ENCODE measurements at regions not wholly inside any gene's neighbourhood (a gene's known extent, or its start where the extent isn't known, plus 50 kb on each side); places are given as distances from the start of the nearest gene placed in this dataset.

DNA sequence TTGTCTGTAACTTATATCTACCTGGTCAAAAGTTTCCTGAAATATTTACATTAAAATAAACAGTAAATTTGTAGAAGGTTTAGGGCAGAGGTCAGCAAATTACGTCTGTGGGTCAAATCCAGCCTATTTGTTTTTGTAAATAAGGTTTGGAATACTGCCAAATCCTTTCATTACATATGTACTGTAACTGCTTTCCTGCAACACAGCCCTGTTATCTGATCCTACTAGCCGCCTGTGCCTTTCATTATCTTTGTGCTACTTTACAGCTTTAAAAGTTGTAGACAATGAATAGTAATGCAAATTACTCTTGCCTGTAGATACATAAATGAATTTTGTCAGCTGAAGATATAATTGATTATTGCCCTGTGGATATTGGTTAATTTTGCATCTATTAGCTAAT, 369.6 kb upstream of the SLC7A11 start:
- Histone ChIP-seq H3K4me3 (ENCODE audit: insufficient read length, low read depth) (no peak overlapping the region), H3K4me1 (ENCODE audit: insufficient read depth, insufficient read length) (no peaks in the 10 kb centered on the region), H3K27me3 (ENCODE audit: insufficient read depth, insufficient read length) (no peaks in the 10 kb centered on the region), H3K36me3 (ENCODE audit: insufficient read depth, insufficient read length, low read length) (no peaks in the 10 kb centered on the region), H3K9me3 (ENCODE audit: insufficient read depth, low read length) (peaks cover 8% of the 10 kb centered on the region; the same call in 1 of the 2 replicates), H3K9ac (ENCODE audit: insufficient read length, low read depth) (no peak overlapping the region)
- TF ChIP-seq SUZ12 (IDR thresholded peaks at IDR 0.05; ENCODE audit: extremely low read depth, insufficient read depth, insufficient read length) (no peak), YY1 (IDR thresholded peaks at IDR 0.05; ENCODE audit: insufficient read depth, insufficient read length) (no peak)
- no peak for DNase-seq (ENCODE audit: low read depth, low spot score)

DNA sequence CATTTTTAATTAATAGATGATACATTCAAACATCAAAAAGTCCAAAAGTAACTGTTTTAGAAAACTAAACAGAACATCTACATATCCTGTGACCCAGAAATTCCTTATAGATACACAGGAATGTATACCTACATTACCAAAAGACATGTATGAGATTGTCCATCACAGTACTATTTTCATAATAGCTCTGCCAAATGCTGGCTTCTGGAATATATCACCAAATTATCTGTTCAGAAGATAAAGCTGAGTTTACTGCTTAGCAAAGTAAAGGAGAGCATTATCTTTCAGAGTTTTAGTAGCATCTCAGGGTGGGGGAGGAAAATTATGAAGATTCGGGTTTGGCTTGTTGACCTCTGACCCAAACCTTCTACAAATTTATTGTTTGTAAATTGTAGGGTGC, 368.9 kb upstream of the SLC7A11 start:
- DNase-seq (ENCODE audit: low read depth, low spot score), result no peak
- Histone ChIP-seq H3K4me1 (ENCODE audit: insufficient read depth, insufficient read length) (no peaks in the 10 kb centered on the region), H3K9ac (ENCODE audit: insufficient read length, low read depth) (no peak overlapping the region), H3K9me3 (ENCODE audit: insufficient read depth, low read length) (peaks cover 8% of the 10 kb centered on the region; the same call in 1 of the 2 replicates), H3K4me3 (ENCODE audit: insufficient read length, low read depth) (no peak overlapping the region), H3K27me3 (ENCODE audit: insufficient read depth, insufficient read length) (no peaks in the 10 kb centered on the region), H3K36me3 (ENCODE audit: insufficient read depth, insufficient read length, low read length) (no peaks in the 10 kb centered on the region)
- no peak for TF ChIP-seq ZNF274 (IDR thresholded peaks at IDR 0.05; ENCODE audit: low read depth, low read length)
- TF ChIP-seq YY1 (IDR thresholded peaks at IDR 0.05; ENCODE audit: insufficient read depth, insufficient read length), result no peak
- TF ChIP-seq SUZ12 (IDR thresholded peaks at IDR 0.05; ENCODE audit: extremely low read depth, insufficient read depth, insufficient read length), result no peak

DNA sequence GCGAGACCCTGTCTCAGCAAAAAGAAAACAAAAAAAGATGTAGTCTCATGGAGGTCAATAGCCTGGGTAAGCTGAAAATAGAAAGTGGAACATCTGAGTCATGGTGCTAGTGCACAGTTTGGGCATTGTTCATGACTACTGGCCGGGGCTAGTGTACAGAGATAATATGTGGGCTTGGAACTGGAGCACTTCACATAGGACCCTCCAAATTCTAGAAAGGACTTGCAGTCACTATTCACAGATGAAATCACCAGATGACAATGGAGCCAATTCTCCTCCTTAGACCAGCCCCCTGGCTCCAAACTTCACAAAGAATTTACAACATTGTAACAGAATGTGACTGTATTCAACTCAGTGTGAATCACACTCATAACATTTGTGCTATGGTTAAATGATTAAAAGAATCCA, 367.8 kb upstream of the SLC7A11 start:
- H3K27me3 ChIP-seq (ENCODE audit: insufficient read depth, insufficient read length), result no peaks in the 10 kb centered on the region
- DNase-seq (ENCODE audit: low read depth, low spot score), result no peak
- H3K4me1 ChIP-seq (ENCODE audit: insufficient read depth, insufficient read length), result no peaks in the 10 kb centered on the region
- TF ChIP-seq ZNF274 (IDR thresholded peaks at IDR 0.05; ENCODE audit: low read depth, low read length) (no peak), SUZ12 (IDR thresholded peaks at IDR 0.05; ENCODE audit: extremely low read depth, insufficient read depth, insufficient read length) (no peak), YY1 (IDR thresholded peaks at IDR 0.05; ENCODE audit: insufficient read depth, insufficient read length) (no peak)
- H3K9me3 ChIP-seq (ENCODE audit: insufficient read depth, low read length), result no peaks in the 10 kb centered on the region
- no peak overlapping the region for H3K4me3 ChIP-seq (ENCODE audit: insufficient read length, low read depth)
- H3K36me3 ChIP-seq (ENCODE audit: insufficient read depth, insufficient read length, low read length), result no peaks in the 10 kb centered on the region
- H3K9ac ChIP-seq (ENCODE audit: insufficient read length, low read depth), result no peak overlapping the region

DNA sequence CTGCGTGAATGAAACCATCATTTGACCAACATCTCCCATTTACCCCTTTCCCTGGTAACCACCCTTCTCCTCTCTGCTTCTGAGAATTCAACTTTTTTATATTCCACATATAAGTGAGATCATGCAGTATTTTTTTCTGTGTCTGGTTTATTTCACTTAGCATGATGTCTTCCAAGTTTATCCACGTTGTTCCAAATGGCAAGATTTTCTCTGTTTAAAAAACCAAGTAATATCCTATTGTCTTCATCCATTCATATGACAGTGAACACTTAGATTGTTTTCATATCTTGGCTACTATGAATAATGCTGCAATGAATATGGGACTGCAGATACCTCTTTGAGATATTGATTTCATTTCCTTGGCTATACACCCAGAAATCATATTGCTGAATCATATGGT, 362.4 kb upstream of the SLC7A11 start:
- DNase-seq (ENCODE audit: low read depth, low spot score), result no peak
- H3K9ac ChIP-seq (ENCODE audit: insufficient read length, low read depth), result no peak overlapping the region
- no peaks in the 10 kb centered on the region for H3K36me3 ChIP-seq (ENCODE audit: insufficient read depth, insufficient read length, low read length)
- H3K9me3 ChIP-seq (ENCODE audit: insufficient read depth, low read length), result peaks cover 6% of the 10 kb centered on the region; the same call in 1 of the 2 replicates
- TF ChIP-seq ZNF274 (IDR thresholded peaks at IDR 0.05; ENCODE audit: low read depth, low read length), result no peak
- TF ChIP-seq YY1 (IDR thresholded peaks at IDR 0.05; ENCODE audit: insufficient read depth, insufficient read length), result no peak
- TF ChIP-seq SUZ12 (IDR thresholded peaks at IDR 0.05; ENCODE audit: extremely low read depth, insufficient read depth, insufficient read length), result no peak
- no peaks in the 10 kb centered on the region for H3K27me3 ChIP-seq (ENCODE audit: insufficient read depth, insufficient read length)
- no peaks in the 10 kb centered on the region for H3K4me1 ChIP-seq (ENCODE audit: insufficient read depth, insufficient read length)
- H3K4me3 ChIP-seq (ENCODE audit: insufficient read length, low read depth), result no peak overlapping the region

DNA sequence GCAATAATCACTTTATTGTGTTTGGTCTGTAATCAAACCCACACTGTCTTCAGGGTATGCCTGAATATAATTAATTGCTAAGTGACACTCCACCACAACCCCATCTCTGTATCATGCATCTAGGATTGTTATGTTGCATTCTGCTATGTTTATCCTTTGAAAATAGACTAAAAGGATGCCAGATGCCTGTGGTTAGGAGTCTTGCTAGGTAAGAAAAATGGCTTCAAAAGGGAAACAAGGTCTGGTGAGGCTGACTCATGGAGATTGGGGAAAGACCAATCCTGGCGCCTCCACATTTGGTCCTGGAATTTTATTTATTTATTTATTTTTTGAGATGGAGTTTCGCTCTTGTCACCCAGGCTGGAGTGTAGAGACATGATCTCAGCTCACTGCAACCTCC, 360.5 kb upstream of the SLC7A11 start:
- Histone ChIP-seq H3K4me3 (ENCODE audit: insufficient read length, low read depth) (no peak overlapping the region), H3K4me1 (ENCODE audit: insufficient read depth, insufficient read length) (no peaks in the 10 kb centered on the region), H3K27me3 (ENCODE audit: insufficient read depth, insufficient read length) (no peaks in the 10 kb centered on the region), H3K9me3 (ENCODE audit: insufficient read depth, low read length) (peaks cover 6% of the 10 kb centered on the region; the same call in 1 of the 2 replicates), H3K9ac (ENCODE audit: insufficient read length, low read depth) (no peak overlapping the region), H3K36me3 (ENCODE audit: insufficient read depth, insufficient read length, low read length) (no peaks in the 10 kb centered on the region)
- TF ChIP-seq ZNF274 (IDR thresholded peaks at IDR 0.05; ENCODE audit: low read depth, low read length), result no peak
- TF ChIP-seq SUZ12 (IDR thresholded peaks at IDR 0.05; ENCODE audit: extremely low read depth, insufficient read depth, insufficient read length), result no peak
- no peak for TF ChIP-seq YY1 (IDR thresholded peaks at IDR 0.05; ENCODE audit: insufficient read depth, insufficient read length)
- no peak for DNase-seq (ENCODE audit: low read depth, low spot score)

DNA sequence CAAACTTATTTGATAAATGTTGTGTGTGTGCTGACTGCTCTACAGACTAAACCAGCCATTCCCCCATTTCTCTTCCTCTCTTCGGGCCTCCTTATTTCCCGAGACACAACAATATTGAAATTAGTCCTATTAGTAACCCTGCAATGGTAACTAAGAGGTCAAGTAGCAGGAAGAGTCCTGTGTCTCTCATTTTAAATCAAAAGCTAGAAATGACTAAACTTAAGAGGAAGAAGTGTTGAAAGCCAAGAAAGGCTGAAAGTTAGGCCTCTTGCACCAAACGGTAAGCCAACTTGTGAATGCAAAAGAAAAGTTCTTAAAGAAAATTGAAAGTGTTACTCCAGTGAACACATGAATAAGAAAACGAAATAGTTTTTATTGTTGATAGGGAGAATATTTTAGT, 357.8 kb upstream of the SLC7A11 start:
- peaks cover 6% of the 10 kb centered on the region; the same call in 1 of the 2 replicates for H3K9me3 ChIP-seq (ENCODE audit: insufficient read depth, low read length)
- TF ChIP-seq ZNF274 (IDR thresholded peaks at IDR 0.05; ENCODE audit: low read depth, low read length) (no peak), YY1 (IDR thresholded peaks at IDR 0.05; ENCODE audit: insufficient read depth, insufficient read length) (no peak), SUZ12 (IDR thresholded peaks at IDR 0.05; ENCODE audit: extremely low read depth, insufficient read depth, insufficient read length) (no peak)
- no peak overlapping the region for H3K9ac ChIP-seq (ENCODE audit: insufficient read length, low read depth)
- no peak overlapping the region for H3K4me3 ChIP-seq (ENCODE audit: insufficient read length, low read depth)
- H3K36me3 ChIP-seq (ENCODE audit: insufficient read depth, insufficient read length, low read length), result no peaks in the 10 kb centered on the region
- no peak for DNase-seq (ENCODE audit: low read depth, low spot score)
- no peaks in the 10 kb centered on the region for H3K27me3 ChIP-seq (ENCODE audit: insufficient read depth, insufficient read length)
- H3K4me1 ChIP-seq (ENCODE audit: insufficient read depth, insufficient read length), result no peaks in the 10 kb centered on the region

GRCh38 chr4:138598226-138598625, 356.1 kb upstream of the SLC7A11 start:
- no peak for DNase-seq (ENCODE audit: low read depth, low spot score)
- Histone ChIP-seq H3K4me1 (ENCODE audit: insufficient read depth, insufficient read length) (no peaks in the 10 kb centered on the region), H3K9me3 (ENCODE audit: insufficient read depth, low read length) (peaks cover 6% of the 10 kb centered on the region; the same call in 1 of the 2 replicates), H3K36me3 (ENCODE audit: insufficient read depth, insufficient read length, low read length) (no peaks in the 10 kb centered on the region), H3K27me3 (ENCODE audit: insufficient read depth, insufficient read length) (no peaks in the 10 kb centered on the region), H3K4me3 (ENCODE audit: insufficient read length, low read depth) (no peak overlapping the region), H3K9ac (ENCODE audit: insufficient read length, low read depth) (no peak overlapping the region)
- no peak for TF ChIP-seq SUZ12 (IDR thresholded peaks at IDR 0.05; ENCODE audit: extremely low read depth, insufficient read depth, insufficient read length)

DNA sequence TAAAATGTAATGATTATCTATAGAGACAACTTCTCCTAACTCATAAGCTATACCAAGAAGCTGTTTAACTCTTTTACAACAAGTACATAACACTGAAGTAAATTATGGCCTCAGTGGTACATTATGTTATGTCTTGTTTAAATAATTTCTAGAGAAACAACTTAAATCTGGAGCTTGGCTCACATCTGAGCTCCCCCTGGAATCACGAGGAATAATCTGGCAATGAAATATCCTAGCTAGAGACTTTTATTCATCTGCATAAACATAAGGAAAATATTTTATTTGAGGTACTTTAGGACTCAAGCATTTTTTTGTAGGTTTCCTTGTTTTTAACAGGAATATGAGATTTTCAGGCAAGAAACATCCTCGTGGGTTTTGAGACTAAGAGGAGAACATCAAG, 354.7 kb upstream of the SLC7A11 start:
- Histone ChIP-seq H3K4me3 (ENCODE audit: insufficient read length, low read depth) (no peak overlapping the region), H3K9me3 (ENCODE audit: insufficient read depth, low read length) (peaks cover 6% of the 10 kb centered on the region; the same call in 1 of the 2 replicates), H3K9ac (ENCODE audit: insufficient read length, low read depth) (no peak overlapping the region), H3K36me3 (ENCODE audit: insufficient read depth, insufficient read length, low read length) (no peaks in the 10 kb centered on the region), H3K27me3 (ENCODE audit: insufficient read depth, insufficient read length) (no peaks in the 10 kb centered on the region), H3K4me1 (ENCODE audit: insufficient read depth, insufficient read length) (no peaks in the 10 kb centered on the region)
- DNase-seq (ENCODE audit: low read depth, low spot score), result no peak
- TF ChIP-seq SUZ12 (IDR thresholded peaks at IDR 0.05; ENCODE audit: extremely low read depth, insufficient read depth, insufficient read length), result no peak
- no peak for TF ChIP-seq YY1 (IDR thresholded peaks at IDR 0.05; ENCODE audit: insufficient read depth, insufficient read length)
- TF ChIP-seq ZNF274 (IDR thresholded peaks at IDR 0.05; ENCODE audit: low read depth, low read length), result no peak
